GM13977 (cell line): ENCODE measurements at regions not wholly inside any gene's neighbourhood (a gene's known extent, or its start where the extent isn't known, plus 50 kb on each side); places are given as distances from the start of the nearest gene placed in this dataset.
"Not testable (repeated sequence)": the region's sequence is repeated elsewhere in the genome, so short reads cannot be mapped to it uniquely, and the experiment has no call there.

Source experiments
- DNase-seq: peaks from one replicate; pipeline ENCODE4 v3.0.0; 2012; ENCODE audit warnings: low spot score
- in situ Hi-C: fragments of 300-500 bp; cut with MboI; formaldehyde crosslinking; loops from one replicate; pipeline ENCODE4 v1.12.0; 2022; ENCODE audit warnings: low sequenced_read_pairs, low pct_unique_long_range_greater_than_20kb, mixed read lengths, inconsistent platforms; ENCODE audit not compliant: unreplicated experiment
- TF ChIP-seq, protein P1 (sequence below): IDR thresholded peaks from 2 replicates; pipeline ENCODE4 v1.5.1; 2012; ENCODE audit warnings: mild to moderate bottlenecking, control low read depth; ENCODE audit not compliant: insufficient read depth; ENCODE audit errors: extremely low read depth, missing control alignments

DNA sequence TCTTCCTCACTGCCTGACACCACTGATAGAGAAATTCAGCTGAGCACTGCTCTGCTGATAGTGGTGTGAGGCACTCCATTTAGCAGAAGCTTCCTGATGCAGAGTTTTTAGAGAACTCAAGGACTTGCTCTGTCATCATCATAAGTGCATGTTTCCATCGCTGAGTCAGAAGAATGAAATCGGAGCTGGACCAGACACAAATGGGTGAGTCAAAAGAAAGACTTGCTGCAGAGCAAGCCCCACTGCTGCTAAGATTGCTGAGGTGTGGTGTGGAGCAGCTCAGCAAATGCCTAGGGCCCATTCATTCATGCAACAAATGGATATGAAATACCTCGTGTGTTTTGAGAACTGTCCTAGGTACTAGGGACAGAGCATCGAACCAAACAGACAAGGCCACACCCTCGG lies 410.2 kb upstream of the SLC30A5 start:
- DNase-seq, result no peak
- in situ Hi-C loops, result no loop called here
- TF ChIP-seq, protein P1, sequence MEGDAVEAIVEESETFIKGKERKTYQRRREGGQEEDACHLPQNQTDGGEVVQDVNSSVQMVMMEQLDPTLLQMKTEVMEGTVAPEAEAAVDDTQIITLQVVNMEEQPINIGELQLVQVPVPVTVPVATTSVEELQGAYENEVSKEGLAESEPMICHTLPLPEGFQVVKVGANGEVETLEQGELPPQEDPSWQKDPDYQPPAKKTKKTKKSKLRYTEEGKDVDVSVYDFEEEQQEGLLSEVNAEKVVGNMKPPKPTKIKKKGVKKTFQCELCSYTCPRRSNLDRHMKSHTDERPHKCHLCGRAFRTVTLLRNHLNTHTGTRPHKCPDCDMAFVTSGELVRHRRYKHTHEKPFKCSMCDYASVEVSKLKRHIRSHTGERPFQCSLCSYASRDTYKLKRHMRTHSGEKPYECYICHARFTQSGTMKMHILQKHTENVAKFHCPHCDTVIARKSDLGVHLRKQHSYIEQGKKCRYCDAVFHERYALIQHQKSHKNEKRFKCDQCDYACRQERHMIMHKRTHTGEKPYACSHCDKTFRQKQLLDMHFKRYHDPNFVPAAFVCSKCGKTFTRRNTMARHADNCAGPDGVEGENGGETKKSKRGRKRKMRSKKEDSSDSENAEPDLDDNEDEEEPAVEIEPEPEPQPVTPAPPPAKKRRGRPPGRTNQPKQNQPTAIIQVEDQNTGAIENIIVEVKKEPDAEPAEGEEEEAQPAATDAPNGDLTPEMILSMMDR, result no peak

DNA sequence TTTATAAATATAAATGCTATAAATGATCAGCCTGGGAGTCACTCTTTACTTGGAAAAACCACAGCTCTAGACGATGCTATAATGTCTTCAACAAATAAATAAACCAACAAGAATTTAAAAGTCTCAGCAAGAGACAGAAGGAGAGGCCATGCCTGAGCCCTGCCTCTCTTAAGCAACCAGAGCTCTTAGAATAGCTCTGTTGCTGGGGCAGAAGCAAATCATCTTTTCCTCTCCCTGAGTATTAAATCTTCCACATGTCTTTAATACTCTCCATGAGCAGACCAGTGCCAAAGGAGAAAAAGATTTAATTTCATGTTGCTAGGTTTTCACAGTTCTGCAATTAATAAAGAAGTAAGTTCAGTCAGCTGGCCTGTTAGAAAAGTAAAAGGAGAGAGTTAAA lies 408.0 kb upstream of the SLC30A5 start:
- no peak for DNase-seq
- TF ChIP-seq, protein P1, result no peak
- in situ Hi-C loops, result no loop called here

DNA sequence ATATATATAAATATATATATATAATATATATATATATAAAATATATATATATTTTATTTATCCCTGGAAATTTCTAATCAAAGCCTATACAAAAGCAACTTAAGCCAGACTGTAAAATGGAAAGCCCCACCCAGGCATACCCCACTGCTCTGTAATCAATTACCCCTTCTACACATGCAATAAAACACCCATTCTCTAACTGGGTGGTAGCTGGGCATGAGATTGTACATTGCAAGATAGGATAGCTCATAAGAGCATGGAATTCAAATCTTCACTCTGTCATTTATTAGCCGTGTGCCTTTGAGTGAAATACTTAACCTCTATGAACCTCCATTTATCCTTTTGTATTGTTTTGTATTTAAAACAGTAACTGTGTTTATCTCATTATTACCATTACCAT lies 405.3 kb upstream of the SLC30A5 start:
- no peak for DNase-seq
- TF ChIP-seq, protein P1, result no peak
- in situ Hi-C loops, result no loop called here

DNA sequence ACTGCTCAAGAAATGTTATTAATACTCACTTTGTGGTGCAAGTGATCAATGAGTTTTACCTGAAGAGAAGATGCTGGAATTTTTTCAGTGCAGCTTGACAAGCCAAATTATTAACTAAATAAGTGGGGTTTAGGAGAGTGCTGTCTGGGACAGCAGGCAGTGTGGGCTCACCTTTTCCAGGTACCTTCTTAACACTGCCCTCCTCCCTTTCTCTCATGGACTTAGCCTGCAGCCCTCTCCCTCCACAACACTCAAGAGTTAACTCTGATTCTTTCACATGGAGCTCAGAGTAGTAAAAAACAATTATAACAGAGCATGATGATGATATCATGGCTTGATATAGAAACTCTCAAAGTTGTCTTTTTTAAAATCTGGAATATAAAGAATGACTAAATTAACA lies 404.8 kb upstream of the SLC30A5 start:
- DNase-seq, result no peak
- in situ Hi-C loops, result no loop called here
- TF ChIP-seq, protein P1, result no peak

DNA sequence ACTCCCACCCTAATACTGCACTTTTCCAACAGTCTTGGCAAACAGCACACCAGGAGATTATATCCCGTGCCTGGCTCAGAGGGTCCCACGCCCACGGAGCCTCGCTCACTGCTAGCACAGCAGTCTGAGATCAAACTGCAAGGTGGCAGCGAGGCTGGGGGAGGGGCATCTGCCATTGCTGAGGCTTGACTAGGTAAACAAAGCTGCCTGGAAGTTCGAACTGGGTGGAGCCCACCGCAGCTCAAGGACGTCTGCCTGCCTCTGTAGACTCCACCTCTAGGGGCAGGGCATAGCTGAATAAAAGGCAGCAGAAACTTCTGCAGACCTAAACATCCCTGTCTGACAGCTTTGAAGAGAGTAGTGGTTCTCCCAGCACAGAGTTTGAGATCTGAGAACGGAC lies 401.9 kb upstream of the SLC30A5 start:
- in situ Hi-C loops, result not testable (repeated sequence)

DNA sequence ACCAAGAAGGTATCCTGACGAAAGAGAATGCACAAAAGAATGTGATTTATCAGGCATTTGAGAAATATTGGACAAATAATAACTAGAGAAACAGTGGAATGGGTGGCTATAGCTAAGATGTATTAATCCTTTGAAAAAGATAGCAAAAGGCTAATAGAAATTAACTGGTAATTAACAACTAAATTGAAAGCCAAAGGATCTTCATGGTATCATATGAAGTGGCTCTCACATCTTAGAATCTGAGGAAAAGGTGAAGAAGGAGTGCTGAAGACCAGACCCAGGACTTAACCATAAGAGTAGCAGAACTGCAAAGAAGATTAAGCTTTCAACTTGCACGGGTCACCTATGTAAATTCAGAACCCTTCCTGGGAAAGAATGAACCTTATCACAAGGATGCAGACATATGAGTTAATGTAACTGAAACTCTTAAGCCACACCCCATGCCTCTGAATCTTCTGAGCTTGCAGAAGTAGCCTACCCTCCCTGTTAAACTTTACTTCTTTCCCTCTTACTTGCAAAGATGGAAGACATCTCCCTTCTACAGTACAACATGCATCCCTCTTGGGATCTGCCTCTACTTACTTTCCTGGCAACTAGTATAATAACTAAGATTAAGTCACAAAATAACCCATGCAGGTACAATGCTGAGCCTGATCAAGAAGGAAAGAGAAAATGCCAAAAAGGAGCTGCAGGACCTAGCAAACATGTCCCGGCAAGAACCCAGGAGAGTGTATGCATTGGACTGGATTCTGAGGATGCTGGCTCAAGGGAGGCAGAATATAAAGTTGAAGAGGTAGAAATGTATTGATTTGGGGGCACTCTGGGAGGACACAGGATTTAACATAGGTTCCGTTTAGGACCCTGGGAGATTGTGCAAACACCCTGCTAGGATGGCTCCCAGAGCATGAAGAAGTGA lies 395.5 kb upstream of the SLC30A5 start:
- TF ChIP-seq, protein P1, result no peak
- DNase-seq, result no peak
- in situ Hi-C loops, result no loop called here

More for the DNA sequence above, 401.9 kb upstream of the SLC30A5 start:
- not testable (repeated sequence) for DNase-seq

DNA sequence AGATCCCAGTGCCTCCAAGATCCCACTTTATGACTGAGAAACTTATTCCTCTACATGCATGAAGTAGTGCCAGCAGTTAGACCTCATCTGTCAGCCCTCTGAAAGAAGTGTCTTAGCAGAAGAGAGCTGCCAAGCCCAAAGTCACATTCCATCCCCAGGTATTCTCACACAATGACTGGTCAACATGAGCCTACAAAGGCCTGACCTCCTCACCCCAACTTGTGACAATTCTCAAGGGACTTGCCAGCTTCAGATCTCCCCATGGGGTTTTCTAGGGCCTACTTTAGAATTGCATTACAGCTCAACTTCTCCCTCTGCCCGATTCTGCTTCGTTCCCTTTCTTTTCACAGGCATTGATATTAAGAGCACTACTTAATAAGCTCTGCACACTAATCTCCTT lies 393.8 kb upstream of the SLC30A5 start:
- DNase-seq, result no peak
- TF ChIP-seq, protein P1, result no peak
- in situ Hi-C loops, result loop anchor here (25.0 kb wide), 1 partner anchor 413 kb away; no protein-coding TSS in a partner anchor
